NB4 (cell line): ENCODE measurements at regions not wholly inside any gene's neighbourhood (a gene's known extent, or its start where the extent isn't known, plus 50 kb on each side); places are given as distances from the start of the nearest gene placed in this dataset.

ENCODE experiments used
- POLR2A ChIP-seq: IDR thresholded peaks from 2 replicates; pipeline ENCODE4 v1.6.1; 2011; ENCODE audit warnings: mild to moderate bottlenecking; ENCODE audit not compliant: insufficient read length; ENCODE audit errors: extremely low read depth
- TF ChIP-seq, protein P1 (sequence below): IDR thresholded peaks from one replicate; pipeline ENCODE4 v1.5.1; 2012; ENCODE audit warnings: low read depth, low read length

DNA sequence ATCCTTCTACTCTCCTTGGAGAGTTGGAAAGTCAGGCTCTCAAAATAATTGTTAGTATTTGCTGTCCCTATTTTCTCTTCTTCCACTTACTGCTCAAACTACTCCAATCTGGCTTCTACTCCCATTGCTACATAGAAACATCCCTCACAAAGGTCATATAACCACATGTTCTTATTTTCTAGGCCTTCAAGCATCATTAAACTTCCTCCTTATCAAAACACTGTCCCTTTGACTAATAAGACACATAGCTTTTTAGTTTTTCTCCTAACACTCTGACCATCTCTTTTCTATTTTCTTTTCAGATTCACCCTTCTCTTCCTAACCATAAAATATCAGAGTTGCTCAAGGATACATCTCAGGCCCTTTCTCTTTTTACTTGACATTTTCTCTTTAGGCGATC lies 148.3 kb downstream of the MBD2 start:
- no peak for TF ChIP-seq POLR2A
- TF ChIP-seq, protein P1, sequence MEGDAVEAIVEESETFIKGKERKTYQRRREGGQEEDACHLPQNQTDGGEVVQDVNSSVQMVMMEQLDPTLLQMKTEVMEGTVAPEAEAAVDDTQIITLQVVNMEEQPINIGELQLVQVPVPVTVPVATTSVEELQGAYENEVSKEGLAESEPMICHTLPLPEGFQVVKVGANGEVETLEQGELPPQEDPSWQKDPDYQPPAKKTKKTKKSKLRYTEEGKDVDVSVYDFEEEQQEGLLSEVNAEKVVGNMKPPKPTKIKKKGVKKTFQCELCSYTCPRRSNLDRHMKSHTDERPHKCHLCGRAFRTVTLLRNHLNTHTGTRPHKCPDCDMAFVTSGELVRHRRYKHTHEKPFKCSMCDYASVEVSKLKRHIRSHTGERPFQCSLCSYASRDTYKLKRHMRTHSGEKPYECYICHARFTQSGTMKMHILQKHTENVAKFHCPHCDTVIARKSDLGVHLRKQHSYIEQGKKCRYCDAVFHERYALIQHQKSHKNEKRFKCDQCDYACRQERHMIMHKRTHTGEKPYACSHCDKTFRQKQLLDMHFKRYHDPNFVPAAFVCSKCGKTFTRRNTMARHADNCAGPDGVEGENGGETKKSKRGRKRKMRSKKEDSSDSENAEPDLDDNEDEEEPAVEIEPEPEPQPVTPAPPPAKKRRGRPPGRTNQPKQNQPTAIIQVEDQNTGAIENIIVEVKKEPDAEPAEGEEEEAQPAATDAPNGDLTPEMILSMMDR, result no peak
